ENCODE measurements at regions not wholly inside any gene's neighbourhood (a gene's known extent, or its start where the extent isn't known, plus 50 kb on each side); places are given as distances from the start of the nearest gene placed in this dataset.

DNA sequence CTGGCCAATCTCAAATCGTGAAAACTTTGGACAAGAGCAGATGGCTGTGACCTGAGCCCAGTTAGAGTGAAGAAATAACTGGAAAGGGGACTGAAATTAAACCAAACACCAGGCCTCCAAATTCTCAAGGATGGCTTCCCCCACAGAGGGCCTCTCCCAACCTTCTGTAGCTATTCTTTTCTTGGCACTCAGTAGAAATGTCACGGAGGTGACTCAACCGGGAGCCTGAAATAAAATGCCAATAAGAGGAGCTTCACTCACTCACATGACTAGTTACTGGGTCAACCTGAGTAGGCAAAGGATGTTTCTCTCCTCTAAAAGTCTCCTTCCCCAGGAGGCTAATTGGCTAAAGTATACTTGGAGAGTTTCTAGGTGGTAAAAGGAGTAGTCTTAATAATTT is 230.7 kb downstream of the MAF start:
- Histone ChIP-seq H2AK5ac (ENCODE audit: low read depth, low read length) (no peak overlapping the region), H3K56ac (replicated peaks; ENCODE audit: insufficient read length, low read depth, low read length) (no peak overlapping the region), H3K23me2 (ENCODE audit: low read depth, low read length) (no peaks in the 10 kb centered on the region), H2BK120ac (replicated peaks; ENCODE audit: low read depth, low read length) (no peak overlapping the region), H3K27me3 (replicated peaks in 1 of 4; ENCODE audit: control insufficient read depth in 3 of 4, extremely low read depth in 1 of 4, insufficient read depth in 3 of 4, low read length in 3 of 4) (no peaks in the 10 kb centered on the region), H3K9me3 (ENCODE audit: insufficient read depth in 2 of 2, low read depth in 1 of 2, low read length in 1 of 2) (peaks cover 0 to 3% of the 10 kb centered on the region in 2 experiments; a peak in 1 of 4 replicates), H4K20me1 (replicated peaks in 1 of 2; ENCODE audit: control insufficient read depth in 1 of 2, insufficient read depth in 2 of 2, low read length in 2 of 2) (no peaks in the 10 kb centered on the region), H4K5ac (ENCODE audit: insufficient read length, low read depth, low read length) (no peak overlapping the region), H2BK20ac (ENCODE audit: low read length) (no peak overlapping the region), H4K8ac (ENCODE audit: extremely low read depth, insufficient read depth, low read length) (no peak overlapping the region), H4K91ac (replicated peaks; ENCODE audit: insufficient read length, low read length) (no peak overlapping the region), H3K4ac (replicated peaks; ENCODE audit: insufficient read length, low read depth, low read length) (no peak overlapping the region), H2BK5ac (ENCODE audit: low read depth, low read length) (no peak overlapping the region), H3K23ac (ENCODE audit: insufficient read length) (no peak overlapping the region), H2BK15ac (ENCODE audit: low read length) (no peak overlapping the region), H3K9ac (replicated peaks in 1 of 4; ENCODE audit: extremely low read depth in 1 of 4, low read depth in 3 of 4, low read length in 3 of 4) (no peak overlapping the region), H3K36me3 (ENCODE audit: control insufficient read depth in 2 of 4, insufficient read depth in 4 of 4, low read length in 3 of 4) (no peaks in the 10 kb centered on the region), H2BK12ac (ENCODE audit: low read depth, low read length) (no peak overlapping the region), H3K18ac (ENCODE audit: extremely low read depth, low read length) (no peak overlapping the region), H2AFZ (ENCODE audit: low read length) (no peak overlapping the region), H3K79me2 (ENCODE audit: control insufficient read depth in 1 of 2, insufficient read depth in 2 of 2, low read length in 2 of 2) (no peaks in the 10 kb centered on the region), H3K4me3 (ENCODE audit: extremely low read depth in 1 of 4, insufficient read depth in 2 of 4, low read depth in 3 of 4, low read length in 4 of 4) (no peak overlapping the region), H3K79me1 (ENCODE audit: low read depth, low read length) (no peaks in the 10 kb centered on the region), H3K14ac (ENCODE audit: insufficient read length) (no peak overlapping the region), H3K4me1 (replicated peaks in 1 of 4; ENCODE audit: control insufficient read depth in 3 of 4, insufficient read depth in 4 of 4, low read length in 3 of 4) (no peaks in the 10 kb centered on the region), H3K4me2 (ENCODE audit: insufficient read depth in 1 of 2, low read depth in 2 of 2, low read length in 2 of 2) (no peak overlapping the region), H3K27ac (ENCODE audit: low read depth, low read length) (no peak overlapping the region)
- POLR2A ChIA-PET (ENCODE audit: partially characterized antibody) = no interaction called here
- CTCF ChIA-PET (ENCODE audit: partially characterized antibody) = interaction anchor here (1.0 to 1.3 kb wide), 2 partner anchors 8 to 36 kb away, joined by 3 read pairs; no protein-coding TSS in a partner anchor
- WGBS, 2 experiments (ENCODE audit: extremely low coverage in 1 of 2, insufficient coverage in 1 of 2, insufficient read length in 1 of 2, insufficient replicate concordance in 2 of 2, low coverage in 1 of 2, low lambda C conversion rate in 2 of 2, missing lambda C conversion rate in 1 of 2) = 82% methylated on average over 3 of the region's 3 CpGs; no CpG with 5 or more reads in 1 of the 2 experiments
- FAIRE-seq = no peak
- no peak for DNase-seq (ENCODE audit: low read depth in 1 of 2, low spot score in 2 of 2)
- TF ChIP-seq, protein P1, sequence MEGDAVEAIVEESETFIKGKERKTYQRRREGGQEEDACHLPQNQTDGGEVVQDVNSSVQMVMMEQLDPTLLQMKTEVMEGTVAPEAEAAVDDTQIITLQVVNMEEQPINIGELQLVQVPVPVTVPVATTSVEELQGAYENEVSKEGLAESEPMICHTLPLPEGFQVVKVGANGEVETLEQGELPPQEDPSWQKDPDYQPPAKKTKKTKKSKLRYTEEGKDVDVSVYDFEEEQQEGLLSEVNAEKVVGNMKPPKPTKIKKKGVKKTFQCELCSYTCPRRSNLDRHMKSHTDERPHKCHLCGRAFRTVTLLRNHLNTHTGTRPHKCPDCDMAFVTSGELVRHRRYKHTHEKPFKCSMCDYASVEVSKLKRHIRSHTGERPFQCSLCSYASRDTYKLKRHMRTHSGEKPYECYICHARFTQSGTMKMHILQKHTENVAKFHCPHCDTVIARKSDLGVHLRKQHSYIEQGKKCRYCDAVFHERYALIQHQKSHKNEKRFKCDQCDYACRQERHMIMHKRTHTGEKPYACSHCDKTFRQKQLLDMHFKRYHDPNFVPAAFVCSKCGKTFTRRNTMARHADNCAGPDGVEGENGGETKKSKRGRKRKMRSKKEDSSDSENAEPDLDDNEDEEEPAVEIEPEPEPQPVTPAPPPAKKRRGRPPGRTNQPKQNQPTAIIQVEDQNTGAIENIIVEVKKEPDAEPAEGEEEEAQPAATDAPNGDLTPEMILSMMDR (IDR thresholded peaks at IDR 0.05; ENCODE audit: control extremely low read depth in 1 of 3, insufficient read depth in 1 of 3, low read depth in 1 of 3, low read length in 3 of 3) = no peak
- TF ChIP-seq SP1 (IDR thresholded peaks at IDR 0.05; ENCODE audit: low read depth, low read length) (no peak), BCL11A (IDR thresholded peaks at IDR 0.05; ENCODE audit: low read depth in 2 of 2, low read length in 2 of 2) (no peak), TCF12 (IDR thresholded peaks at IDR 0.05; ENCODE audit: low read depth, low read length) (no peak), FOSL1 (IDR thresholded peaks at IDR 0.05; ENCODE audit: insufficient read depth, low read depth, low read length) (no peak), KDM5A (IDR thresholded peaks at IDR 0.05; ENCODE audit: low read length) (no peak), CREB1 (IDR thresholded peaks at IDR 0.05) (no peak), GABPA (IDR thresholded peaks at IDR 0.05; ENCODE audit: borderline replicate concordance, insufficient read depth, low read length) (no peak), TBP (IDR thresholded peaks at IDR 0.05; ENCODE audit: low read depth, low read length) (no peak), JUND (IDR thresholded peaks at IDR 0.05; ENCODE audit: low read length) (no peak), RXRA (IDR thresholded peaks at IDR 0.05; ENCODE audit: insufficient read depth, low read depth, low read length) (no peak)
- TF ChIP-seq, protein P2, sequence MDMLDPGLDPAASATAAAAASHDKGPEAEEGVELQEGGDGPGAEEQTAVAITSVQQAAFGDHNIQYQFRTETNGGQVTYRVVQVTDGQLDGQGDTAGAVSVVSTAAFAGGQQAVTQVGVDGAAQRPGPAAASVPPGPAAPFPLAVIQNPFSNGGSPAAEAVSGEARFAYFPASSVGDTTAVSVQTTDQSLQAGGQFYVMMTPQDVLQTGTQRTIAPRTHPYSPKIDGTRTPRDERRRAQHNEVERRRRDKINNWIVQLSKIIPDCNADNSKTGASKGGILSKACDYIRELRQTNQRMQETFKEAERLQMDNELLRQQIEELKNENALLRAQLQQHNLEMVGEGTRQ (IDR thresholded peaks at IDR 0.05; ENCODE audit: low read length) = no peak

All from H1 (cell line).